Mononuclear cell (primary cell): ENCODE measurements at regions not wholly inside any gene's neighbourhood (a gene's known extent, or its start where the extent isn't known, plus 50 kb on each side); places are given as distances from the start of the nearest gene placed in this dataset.

Experiments
- H3K27me3 ChIP-seq: 2 replicates; pipeline ENCODE4 v1.6.0; 2011; ENCODE audit warnings: low read length, control low read depth; ENCODE audit not compliant: insufficient read depth
- H3K4me1 ChIP-seq: 2 replicates; pipeline ENCODE4 v1.5.1; 2011; ENCODE audit warnings: mild to moderate bottlenecking, low read length, control low read depth; ENCODE audit not compliant: insufficient read depth
- H3K4me3 ChIP-seq: 2 replicates; pipeline ENCODE4 v1.5.1; 2011; ENCODE audit warnings: mild to moderate bottlenecking, low read length, moderate library complexity
- H3K9me3 ChIP-seq: 2 replicates; pipeline ENCODE4 v1.5.1; 2011; ENCODE audit warnings: low read depth, mild to moderate bottlenecking, control low read depth, low read length

- Histone ChIP-seq H3K27me3 (no peaks in the 10 kb centered on the region), H3K4me1 (no peaks in the 10 kb centered on the region)
Observed at GRCh38 chr3:28104896-28105534, 136.4 kb upstream of the CMC1 start.

GRCh38 chr3:28109829-28110228 is 131.6 kb upstream of the CMC1 start:
- no peaks in the 10 kb centered on the region for H3K27me3 ChIP-seq
- H3K4me1 ChIP-seq = no peaks in the 10 kb centered on the region
- H3K4me3 ChIP-seq = no peak overlapping the region

More at GRCh38 chr3:28104896-28105534, 136.4 kb upstream of the CMC1 start:
- peaks cover 4% of the 10 kb centered on the region for H3K9me3 ChIP-seq
- no peak overlapping the region for H3K4me3 ChIP-seq

GRCh38 chr3:28110869-28111268 is 130.6 kb upstream of the CMC1 start:
- Histone ChIP-seq H3K27me3 (no peaks in the 10 kb centered on the region), H3K4me1 (no peaks in the 10 kb centered on the region), H3K4me3 (no peak overlapping the region), H3K9me3 (no peaks in the 10 kb centered on the region)

More at GRCh38 chr3:28109829-28110228, 131.6 kb upstream of the CMC1 start:
- H3K9me3 ChIP-seq = no peaks in the 10 kb centered on the region

GRCh38 chr3:28114893-28115292 is 126.5 kb upstream of the CMC1 start:
- Histone ChIP-seq H3K9me3 (no peaks in the 10 kb centered on the region), H3K4me3 (no peak overlapping the region), H3K4me1 (no peaks in the 10 kb centered on the region), H3K27me3 (no peaks in the 10 kb centered on the region)

- H3K27me3 ChIP-seq = no peaks in the 10 kb centered on the region
- no peaks in the 10 kb centered on the region for H3K4me1 ChIP-seq
- H3K4me3 ChIP-seq = no peak overlapping the region
- H3K9me3 ChIP-seq = no peaks in the 10 kb centered on the region
Observed at GRCh38 chr3:28115316-28115715, 126.1 kb upstream of the CMC1 start.

- H3K4me1 ChIP-seq = no peaks in the 10 kb centered on the region
- H3K9me3 ChIP-seq = no peaks in the 10 kb centered on the region
- H3K27me3 ChIP-seq = no peaks in the 10 kb centered on the region
- no peak overlapping the region for H3K4me3 ChIP-seq
Observed at GRCh38 chr3:28117598-28117997, 123.8 kb upstream of the CMC1 start.

GRCh38 chr3:28118087-28118486 is 123.3 kb upstream of the CMC1 start:
- Histone ChIP-seq H3K4me3 (no peak overlapping the region), H3K9me3 (no peaks in the 10 kb centered on the region), H3K4me1 (no peaks in the 10 kb centered on the region), H3K27me3 (no peaks in the 10 kb centered on the region)

GRCh38 chr3:28122227-28122626 is 119.2 kb upstream of the CMC1 start:
- no peaks in the 10 kb centered on the region for H3K9me3 ChIP-seq
- no peaks in the 10 kb centered on the region for H3K4me1 ChIP-seq
- no peaks in the 10 kb centered on the region for H3K27me3 ChIP-seq
- no peak overlapping the region for H3K4me3 ChIP-seq

- no peaks in the 10 kb centered on the region for H3K4me1 ChIP-seq
- H3K27me3 ChIP-seq = no peaks in the 10 kb centered on the region
- no peak overlapping the region for H3K4me3 ChIP-seq
- H3K9me3 ChIP-seq = no peaks in the 10 kb centered on the region
Observed at GRCh38 chr3:28124882-28125281, 116.5 kb upstream of the CMC1 start.

GRCh38 chr3:28125342-28125741 is 116.1 kb upstream of the CMC1 start:
- no peaks in the 10 kb centered on the region for H3K27me3 ChIP-seq
- no peaks in the 10 kb centered on the region for H3K9me3 ChIP-seq
- no peak overlapping the region for H3K4me3 ChIP-seq
- no peaks in the 10 kb centered on the region for H3K4me1 ChIP-seq

- no peaks in the 10 kb centered on the region for H3K9me3 ChIP-seq
Observed at GRCh38 chr3:28130836-28131235, 110.6 kb upstream of the CMC1 start.

GRCh38 chr3:28132941-28133340 is 108.5 kb upstream of the CMC1 start:
- Histone ChIP-seq H3K4me1 (no peaks in the 10 kb centered on the region), H3K9me3 (no peaks in the 10 kb centered on the region), H3K27me3 (no peaks in the 10 kb centered on the region), H3K4me3 (no peak overlapping the region)

More at GRCh38 chr3:28130836-28131235, 110.6 kb upstream of the CMC1 start:
- Histone ChIP-seq H3K4me3 (no peak overlapping the region), H3K4me1 (no peaks in the 10 kb centered on the region), H3K27me3 (no peaks in the 10 kb centered on the region)

GRCh38 chr3:28134198-28134597 is 107.2 kb upstream of the CMC1 start:
- Histone ChIP-seq H3K27me3 (no peaks in the 10 kb centered on the region), H3K9me3 (no peaks in the 10 kb centered on the region), H3K4me3 (no peak overlapping the region), H3K4me1 (no peaks in the 10 kb centered on the region)

GRCh38 chr3:28134792-28135375 is 106.5 kb upstream of the CMC1 start:
- Histone ChIP-seq H3K4me3 (no peak overlapping the region), H3K4me1 (no peaks in the 10 kb centered on the region), H3K9me3 (no peaks in the 10 kb centered on the region), H3K27me3 (no peaks in the 10 kb centered on the region)

- no peaks in the 10 kb centered on the region for H3K9me3 ChIP-seq
- H3K27me3 ChIP-seq = no peaks in the 10 kb centered on the region
- no peak overlapping the region for H3K4me3 ChIP-seq
- no peaks in the 10 kb centered on the region for H3K4me1 ChIP-seq
Observed at GRCh38 chr3:28136607-28137216, 104.7 kb upstream of the CMC1 start.
